Breast epithelium (tissue), 4 donors: ENCODE measurements at regions not wholly inside any gene's neighbourhood (a gene's known extent, or its start where the extent isn't known, plus 50 kb on each side); places are given as distances from the start of the nearest gene placed in this dataset.
"Not testable (repeated sequence)": the region's sequence is repeated elsewhere in the genome, so short reads cannot be mapped to it uniquely, and the experiment has no call there.

Experiments
- DNase-seq, 2 donors: peaks; one replicate each; pipeline ENCODE4 v3.0.0-alpha.2; 2019; ENCODE audit warnings: low spot score in 2 of 2
- H3K27ac ChIP-seq, 2 donors: fragments of 200-600 bp; sonication (generic) in 1 of 2; one replicate each; pipeline ENCODE4 v1.5.1; 2016 to 2019; ENCODE audit warnings: mild to moderate bottlenecking in 1 of 2
- H3K27me3 ChIP-seq, 2 donors: fragments of 200-600 bp; sonication (generic) in 1 of 2; one replicate each; pipeline versions ENCODE4 v1.5.1 to v1.6.0; 2017 to 2019; ENCODE audit warnings: control low read depth in 1 of 2, mild to moderate bottlenecking in 1 of 2
- H3K36me3 ChIP-seq: fragments of 200-600 bp; one replicate; pipeline ENCODE4 v1.5.1; 2019
- H3K4me1 ChIP-seq, 2 donors: fragments of 200-600 bp; sonication (generic); one replicate each; pipeline ENCODE4 v1.5.1; 2016 to 2019; ENCODE audit warnings: control low read depth in 1 of 2
- H3K4me3 ChIP-seq, 3 donors: fragments of 200-600 bp; sonication (generic); 1 replicate in 2 of 3; 2 replicates in 1 of 3; pipeline ENCODE4 v1.5.1; 2016 to 2019; ENCODE audit warnings: mild to moderate bottlenecking in 3 of 3, moderate library complexity in 2 of 3
- H3K9me3 ChIP-seq, 2 donors: fragments of 200-600 bp; sonication (generic) in 1 of 2; one replicate each; pipeline ENCODE4 v1.5.1; 2016 to 2019; ENCODE audit warnings: control low read depth in 1 of 2
- CTCF ChIP-seq, 3 donors: fragments of 450-650 bp; IDR thresholded peaks; one replicate each; pipeline ENCODE4 v1.5.1; 2016 to 2017; ENCODE audit warnings: antibody characterized with exemption in 3 of 3, mild to moderate bottlenecking in 3 of 3, moderate library complexity in 3 of 3
- POLR2A ChIP-seq: fragments of 450-650 bp; IDR thresholded peaks from one replicate; pipeline ENCODE4 v1.6.1; 2016; ENCODE audit warnings: antibody characterized with exemption, mild to moderate bottlenecking, moderate library complexity
- POLR2AphosphoS5 ChIP-seq, 3 donors: sonication (generic); formaldehyde crosslinking; IDR thresholded peaks; one replicate each; pipeline ENCODE4 v1.6.1; 2017; ENCODE audit warnings: antibody characterized with exemption in 3 of 3
- intact Hi-C: fragments of 100-400 bp; cut with DNase I; formaldehyde crosslinking; loops from one replicate; pipeline ENCODE4 v1.15.1; 2023; ENCODE audit warnings: low total_unique reads

- DNase-seq = no peak
- no peaks in the 10 kb centered on the region for H3K27me3 ChIP-seq
- TF ChIP-seq CTCF (IDR thresholded peaks at IDR 0.05) (no peak), POLR2A (no peak), POLR2AphosphoS5 (IDR thresholded peaks at IDR 0.05) (no peak)
- no peak overlapping the region for H3K27ac ChIP-seq
- no peak overlapping the region for H3K4me3 ChIP-seq
- H3K9me3 ChIP-seq = no peaks in the 10 kb centered on the region
- intact Hi-C loops = no loop called here
- no peaks in the 10 kb centered on the region for H3K4me1 ChIP-seq
- no peaks in the 10 kb centered on the region for H3K36me3 ChIP-seq
Measured at GRCh38 chr17:52965856-52966255, 807.3 kb upstream of the CA10 start.

- intact Hi-C loops, H3K4me3 ChIP-seq, H3K4me1 ChIP-seq, H3K27ac ChIP-seq, H3K36me3 ChIP-seq, DNase-seq, H3K27me3 ChIP-seq, H3K9me3 ChIP-seq: not testable (repeated sequence)
Measured at GRCh38 chr17:52961751-52962150, 803.2 kb upstream of the CA10 start.

GRCh38 chr17:52957411-52957810 lies 798.9 kb upstream of the CA10 start:
- Histone ChIP-seq H3K27me3 (no peaks in the 10 kb centered on the region), H3K36me3 (no peaks in the 10 kb centered on the region), H3K27ac (no peak overlapping the region), H3K4me1 (no peaks in the 10 kb centered on the region), H3K9me3 (no peaks in the 10 kb centered on the region), H3K4me3 (no peak overlapping the region)
- no peak for DNase-seq
- intact Hi-C loops = no loop called here
- no peak for TF ChIP-seq POLR2AphosphoS5 (IDR thresholded peaks at IDR 0.05)
- TF ChIP-seq CTCF (IDR thresholded peaks at IDR 0.05) = no peak
- no peak for TF ChIP-seq POLR2A

GRCh38 chr17:52947418-52947817 lies 788.9 kb upstream of the CA10 start:
- H3K36me3 ChIP-seq = no peaks in the 10 kb centered on the region
- H3K9me3 ChIP-seq = no peaks in the 10 kb centered on the region
- intact Hi-C loops = no loop called here
- H3K4me1 ChIP-seq = no peaks in the 10 kb centered on the region
- H3K4me3 ChIP-seq = no peak overlapping the region
- no peak for TF ChIP-seq POLR2AphosphoS5 (IDR thresholded peaks at IDR 0.05)
- TF ChIP-seq POLR2A = no peak
- no peak for TF ChIP-seq CTCF (IDR thresholded peaks at IDR 0.05)
- DNase-seq = no peak
- H3K27me3 ChIP-seq = no peaks in the 10 kb centered on the region
- no peak overlapping the region for H3K27ac ChIP-seq

- peaks cover 7 to 21% of the 10 kb centered on the region in 2 donors for H3K9me3 ChIP-seq
- TF ChIP-seq CTCF (IDR thresholded peaks at IDR 0.05) (no peak), POLR2AphosphoS5 (IDR thresholded peaks at IDR 0.05) (no peak), POLR2A (no peak)
- intact Hi-C loops = no loop called here
- no peak overlapping the region for H3K4me3 ChIP-seq
- no peaks in the 10 kb centered on the region for H3K36me3 ChIP-seq
- H3K27ac ChIP-seq = no peak overlapping the region
- DNase-seq = no peak
- H3K27me3 ChIP-seq = no peaks in the 10 kb centered on the region
- H3K4me1 ChIP-seq = no peaks in the 10 kb centered on the region
Measured at GRCh38 chr17:52938623-52939230, 780.2 kb upstream of the CA10 start.

- Histone ChIP-seq H3K4me3 (no peak overlapping the region), H3K9me3 (no peaks in the 10 kb centered on the region), H3K36me3 (no peaks in the 10 kb centered on the region), H3K4me1 (no peaks in the 10 kb centered on the region), H3K27ac (no peak overlapping the region), H3K27me3 (no peaks in the 10 kb centered on the region)
- no peak for DNase-seq
- intact Hi-C loops = no loop called here
- TF ChIP-seq CTCF (IDR thresholded peaks at IDR 0.05) (no peak), POLR2AphosphoS5 (IDR thresholded peaks at IDR 0.05) (no peak), POLR2A (no peak)
Measured at GRCh38 chr17:52930581-52930980, 772.1 kb upstream of the CA10 start.
